ENCODE measurements at regions not wholly inside any gene's neighbourhood (a gene's known extent, or its start where the extent isn't known, plus 50 kb on each side); places are given as distances from the start of the nearest gene placed in this dataset.
A peak's percentile ranks its signal among the peaks of the same experiment; 100 is the strongest.
"Not testable (repeated sequence)": the region's sequence is repeated elsewhere in the genome, so short reads cannot be mapped to it uniquely, and the experiment has no call there.

GRCh38 chr7:47088329-47089067 is 493.4 kb downstream of the TNS3 start:
- peak; percentile 73 for DNase-seq

GRCh38 chr7:47087866-47088265 is 494.0 kb downstream of the TNS3 start:
- DNase-seq, result peak; percentile 34

GRCh38 chr7:47085491-47086275 is 496.2 kb downstream of the TNS3 start:
- no peak for DNase-seq

- no peak for DNase-seq
These were observed 498.2 kb downstream of the TNS3 start for GRCh38 chr7:47083476-47084250.

DNA sequence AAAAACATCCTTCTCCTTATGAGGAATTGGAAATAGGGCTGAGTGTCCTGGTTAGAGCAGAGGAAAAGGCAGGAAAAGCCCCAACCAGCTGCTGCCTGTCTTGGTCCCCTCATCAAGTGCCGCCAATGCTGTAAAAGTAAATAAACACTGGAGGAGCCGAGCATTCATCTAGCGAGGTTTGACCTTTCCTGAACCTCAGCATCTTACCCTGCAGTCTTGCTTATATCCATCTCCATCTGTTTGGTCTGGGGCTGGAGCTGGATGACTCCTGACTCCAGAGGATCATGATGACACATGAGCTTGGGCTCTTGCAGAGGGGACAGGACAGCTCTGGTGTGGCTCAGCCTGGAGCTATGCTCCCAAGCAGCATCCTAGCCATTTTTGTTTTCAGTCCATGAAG is 501.1 kb downstream of the TNS3 start:
- no peak for DNase-seq

GRCh38 chr7:47078241-47078640 is 503.7 kb downstream of the TNS3 start:
- no peak for DNase-seq

DNA sequence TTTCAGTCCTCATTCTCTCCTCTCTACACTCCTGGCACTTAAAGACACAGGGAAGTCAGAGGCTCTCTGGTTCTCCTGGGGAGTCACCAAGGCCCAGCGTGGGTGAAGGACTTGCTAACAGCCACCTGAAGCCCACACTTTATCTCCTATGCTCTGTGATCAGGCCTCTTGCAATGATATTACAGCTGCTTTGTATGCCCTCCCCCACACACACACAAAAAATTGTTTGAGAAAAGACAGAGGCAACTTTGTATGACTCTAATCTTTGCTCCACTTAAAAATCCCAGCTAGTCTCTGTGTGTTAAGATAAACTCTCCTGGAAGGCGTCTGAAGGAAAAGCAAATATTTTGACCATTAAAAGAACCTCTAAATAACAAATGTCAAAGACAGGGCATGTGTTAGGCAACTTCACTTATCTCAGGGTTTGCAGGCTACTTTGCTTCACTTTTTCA is 507.2 kb downstream of the TNS3 start:
- no peak for DNase-seq

DNA sequence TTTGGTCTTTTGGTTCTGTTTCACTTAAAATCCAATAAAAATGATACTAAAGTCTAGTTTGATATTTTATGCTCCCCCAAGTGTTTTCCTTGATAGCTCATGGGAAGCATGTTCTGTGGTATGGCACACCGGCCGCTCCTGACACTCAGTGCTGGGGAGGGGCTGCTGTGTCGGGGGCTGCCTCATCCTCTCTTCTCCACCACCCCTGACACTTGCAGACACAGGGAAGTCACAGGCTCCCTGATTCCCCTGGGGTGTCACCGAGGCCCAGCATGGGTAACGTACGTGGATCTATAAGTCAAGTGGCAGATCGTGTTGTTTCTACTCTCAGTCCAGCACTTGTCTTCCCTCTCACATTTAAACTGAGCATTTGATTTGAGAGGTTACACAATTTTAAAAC is 508.6 kb downstream of the TNS3 start:
- no peak for DNase-seq

DNA sequence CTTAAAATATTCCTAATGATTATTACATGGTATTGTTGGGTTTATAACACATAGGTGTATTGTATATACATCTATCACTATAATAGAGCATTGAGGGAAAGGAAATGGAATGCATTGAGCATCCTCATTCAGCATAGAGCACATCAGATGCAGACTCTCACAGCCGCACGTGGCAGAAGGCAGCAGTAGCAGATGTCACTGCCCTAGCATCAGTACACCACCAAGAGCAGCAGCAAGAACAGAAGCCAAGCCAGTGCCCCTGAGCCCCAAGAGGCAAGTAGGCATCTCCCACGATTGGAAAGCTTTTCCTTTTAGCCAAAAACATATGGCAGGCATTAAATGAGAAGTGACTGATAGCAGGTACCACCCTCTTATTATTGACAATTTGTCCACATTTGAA is 510.0 kb downstream of the TNS3 start:
- DNase-seq, result no peak

GRCh38 chr7:47069385-47070076 is 512.4 kb downstream of the TNS3 start:
- no peak for DNase-seq

DNA sequence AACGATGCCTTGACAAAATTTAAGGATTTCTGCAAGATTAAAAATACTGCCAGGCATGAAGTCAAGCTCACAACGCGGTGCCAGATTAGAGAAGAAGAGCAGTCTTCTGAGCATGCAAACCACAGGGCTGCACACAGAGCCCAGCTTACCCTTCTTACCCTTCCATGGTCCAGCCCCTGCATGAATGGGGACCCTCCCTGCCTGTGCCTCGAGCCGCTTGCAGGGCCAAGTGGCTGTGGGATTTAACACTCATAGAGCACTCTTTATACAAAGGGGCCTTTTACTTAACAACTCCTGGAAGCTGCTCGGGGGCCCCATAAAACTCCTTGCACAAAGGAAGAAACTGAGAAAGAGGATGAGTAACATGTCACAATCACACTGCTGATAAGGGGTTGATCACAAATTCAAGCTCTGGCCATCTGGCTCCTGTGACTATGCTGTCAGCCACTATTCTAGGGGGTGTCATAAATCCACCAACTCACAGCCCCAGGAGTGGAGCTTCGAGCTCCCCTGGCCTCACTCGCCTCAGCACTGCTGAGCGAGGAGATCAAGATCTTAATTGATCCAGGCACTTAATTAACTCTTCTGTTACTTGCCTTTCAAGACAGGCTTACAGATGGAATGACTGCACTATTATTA is 514.8 kb downstream of the TNS3 start:
- peak; percentile 75 for DNase-seq

- no peak for DNase-seq
These were observed 525.2 kb downstream of the TNS3 start for GRCh38 chr7:47056731-47057130.

DNA sequence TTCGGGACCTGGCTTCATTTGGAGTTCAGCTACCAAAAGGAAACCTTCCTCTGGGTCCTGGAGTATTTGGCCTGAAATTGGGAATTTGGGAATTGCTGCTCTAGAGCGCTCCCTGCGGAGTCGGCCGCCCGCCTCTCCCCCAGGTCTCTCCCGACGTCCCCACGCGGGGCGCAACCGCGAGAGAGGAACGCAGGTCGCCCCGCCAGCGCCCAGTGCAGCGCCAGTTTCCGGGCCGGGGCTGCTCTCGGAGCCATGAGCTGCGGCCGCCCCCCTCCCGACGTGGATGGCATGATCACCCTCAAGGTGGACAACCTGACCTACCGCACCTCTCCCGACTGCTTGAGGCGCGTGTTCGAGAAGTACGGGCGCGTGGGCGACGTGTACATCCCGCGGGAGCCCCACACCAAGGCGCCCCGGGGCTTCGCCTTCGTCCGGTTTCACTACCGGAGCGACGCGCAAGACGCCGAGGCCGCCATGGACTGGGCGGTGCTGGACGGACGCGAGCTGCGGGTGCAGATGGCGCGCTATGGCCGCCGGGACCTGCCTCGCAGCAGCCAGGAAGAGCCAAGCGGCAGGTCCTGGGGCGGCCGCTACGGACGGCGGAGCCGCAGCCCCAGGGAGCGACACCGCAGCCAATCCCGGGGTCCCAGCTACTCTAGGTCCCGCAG is 529.2 kb downstream of the TNS3 start:
- not testable (repeated sequence) for DNase-seq

DNA sequence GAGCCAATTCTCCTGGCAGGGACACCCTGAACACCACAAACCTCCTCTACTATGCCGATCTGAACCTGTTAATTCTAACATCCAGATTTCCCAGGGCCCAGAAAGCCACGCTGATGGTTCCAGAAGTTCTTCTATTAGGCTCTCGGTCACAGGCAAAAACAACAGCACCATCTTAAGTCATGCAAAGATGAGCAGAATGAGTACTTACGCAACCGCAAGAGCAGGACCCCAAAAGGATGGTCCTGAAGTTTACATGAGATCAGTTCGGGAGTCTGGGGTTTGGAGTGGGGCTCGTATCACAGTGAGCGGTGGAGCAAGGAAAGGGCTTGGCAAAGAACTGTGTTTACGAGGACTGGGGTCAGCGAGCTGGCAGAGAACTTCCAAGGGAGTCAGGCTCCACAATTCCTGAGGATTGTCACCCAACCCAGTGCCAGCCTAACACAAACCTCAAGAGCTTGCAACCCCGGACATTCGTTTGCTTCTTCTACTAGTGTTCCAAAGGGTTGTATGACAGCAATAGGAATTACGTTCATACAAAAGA is 532.6 kb downstream of the TNS3 start:
- DNase-seq, result no peak

GRCh38 chr7:47047384-47047783 is 534.5 kb downstream of the TNS3 start:
- DNase-seq, result no peak

DNA sequence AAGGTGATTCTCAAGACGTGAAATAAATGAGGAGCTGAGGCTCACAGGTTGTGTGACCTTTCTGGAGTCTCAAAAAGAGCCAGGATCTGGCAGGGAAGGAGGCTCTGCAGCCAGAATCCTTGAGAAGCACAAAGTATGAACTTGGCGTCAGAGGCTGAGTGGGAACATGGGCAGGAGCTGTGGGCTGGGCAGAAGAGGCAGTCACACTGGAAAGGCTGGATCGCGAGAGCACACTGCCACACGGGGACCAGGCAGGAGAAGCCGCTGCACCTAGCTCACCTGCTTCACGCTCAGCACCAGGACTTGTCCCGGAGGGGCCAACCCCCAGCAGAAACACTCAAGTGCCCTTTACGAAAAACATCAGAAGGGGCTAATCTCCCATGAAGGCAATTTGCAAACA is 535.0 kb downstream of the TNS3 start:
- no peak for DNase-seq

- DNase-seq, result peak; percentile 61
These were observed 536.5 kb downstream of the TNS3 start for GRCh38 chr7:47045207-47046051.

- peak; percentile 55 for DNase-seq
These were observed 537.3 kb downstream of the TNS3 start for GRCh38 chr7:47044625-47045024.

DNA sequence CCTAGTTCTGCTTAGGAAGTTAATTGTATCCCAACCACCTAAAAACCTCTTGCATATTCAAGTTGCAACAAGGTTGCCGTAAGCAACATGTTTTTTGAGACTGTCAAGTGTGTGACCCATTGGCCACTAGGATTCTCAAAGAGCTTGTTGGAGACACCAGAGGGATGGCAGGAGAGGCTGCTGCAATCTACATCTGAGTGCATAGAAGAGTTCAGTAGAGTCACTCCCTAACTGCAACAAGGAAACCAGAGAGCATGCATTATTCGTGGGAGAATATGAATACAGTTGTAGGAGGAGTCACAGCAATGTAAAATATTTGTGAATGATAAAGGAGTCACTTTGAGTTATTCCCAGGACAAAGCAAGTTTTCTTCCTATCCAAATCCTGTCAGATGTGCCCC is 538.6 kb downstream of the TNS3 start:
- DNase-seq, result no peak

DNA sequence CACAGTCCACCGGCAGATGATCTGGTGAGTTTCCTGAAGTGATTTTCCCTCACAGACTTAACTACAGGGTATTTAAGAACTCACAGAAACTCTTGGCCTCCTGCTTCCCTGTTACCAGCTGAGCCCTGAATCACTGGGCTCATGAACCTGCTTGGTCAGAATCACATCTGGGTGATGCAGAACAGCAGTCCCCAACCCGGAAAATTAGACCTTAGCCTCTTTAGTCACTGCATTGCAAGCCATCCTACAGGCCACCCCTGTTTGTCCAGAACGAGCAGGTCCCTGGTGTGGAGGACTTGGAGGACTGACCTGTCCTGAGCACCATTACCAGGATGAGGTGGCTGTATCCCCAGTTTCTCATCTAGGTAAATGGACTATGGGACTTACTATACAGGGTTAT is 539.2 kb downstream of the TNS3 start:
- no peak for DNase-seq

Measured in islet precursor cell (in vitro differentiated cells).